ENCODE measurements at regions not wholly inside any gene's neighbourhood (a gene's known extent, or its start where the extent isn't known, plus 50 kb on each side); places are given as distances from the start of the nearest gene placed in this dataset.

GRCh38 chr18:24999650-25000267, 352.2 kb downstream of the ZNF521 start:
- Histone ChIP-seq H3K27me3 (ENCODE audit: insufficient read depth, low read length) (no peaks in the 10 kb centered on the region), H2BK5ac (ENCODE audit: insufficient read length, low read length) (no peak overlapping the region), H3K9me3 (ENCODE audit: control insufficient read depth, low read depth, low read length) (no peaks in the 10 kb centered on the region), H2AFZ (ENCODE audit: low read length) (no peak overlapping the region), H2BK15ac (ENCODE audit: low read depth, low read length) (no peak overlapping the region), H4K91ac (ENCODE audit: insufficient read length, low read depth, low read length) (no peak overlapping the region), H3K79me1 (ENCODE audit: insufficient read depth, low read depth, low read length, poor library complexity, severe bottlenecking) (no peaks in the 10 kb centered on the region), H4K8ac (replicated peaks; ENCODE audit: insufficient read length, low read depth, low read length) (no peak overlapping the region), H3K27ac (ENCODE audit: insufficient read length, low read depth, low read length) (no peak overlapping the region), H3T11ph (ENCODE audit: low read length) (no peak overlapping the region), H2AK5ac (ENCODE audit: insufficient read length, low read length) (no peak overlapping the region), H4K5ac (ENCODE audit: insufficient read length, low read depth, low read length) (no peak overlapping the region), H3K56ac (ENCODE audit: insufficient read length, low read depth, low read length) (no peak overlapping the region), H2BK20ac (ENCODE audit: low read depth, low read length, poor library complexity, severe bottlenecking) (no peak overlapping the region), H3K4me2 (ENCODE audit: insufficient read depth, insufficient read length, low read length) (no peak overlapping the region), H4K20me1 (ENCODE audit: control insufficient read depth, insufficient read depth, insufficient read length) (no peaks in the 10 kb centered on the region), H3K4me1 (ENCODE audit: insufficient read depth, low read length) (no peaks in the 10 kb centered on the region), H2BK120ac (ENCODE audit: low read depth, low read length, poor library complexity, severe bottlenecking) (no peak overlapping the region), H3K79me2 (ENCODE audit: insufficient read depth, low read length) (no peaks in the 10 kb centered on the region), H3K23me2 (ENCODE audit: insufficient read length, low read depth, low read length, poor library complexity, severe bottlenecking) (no peaks in the 10 kb centered on the region), H3K9ac (ENCODE audit: extremely low read depth, insufficient read length, low read length) (no peak overlapping the region), H3K4ac (ENCODE audit: low read depth, low read length) (no peak overlapping the region), H3K23ac (ENCODE audit: insufficient read length, low read depth, low read length) (no peak overlapping the region), H3K18ac (ENCODE audit: insufficient read length, low read depth, low read length) (no peak overlapping the region), H2BK12ac (ENCODE audit: insufficient read length, low read depth, low read length) (no peak overlapping the region), H3K14ac (ENCODE audit: insufficient read depth, low read length) (no peak overlapping the region)
- peaks cover 17 to 18% of the 10 kb centered on the region in 2 experiments for H3K9me3 Mint-ChIP-seq
- TF ChIP-seq CTCF (conservative IDR thresholded peaks at IDR 0.05), result no peak
- no peaks in the 10 kb centered on the region for H3K4me1 Mint-ChIP-seq
- no peak overlapping the region for H3K27ac Mint-ChIP-seq
- peaks cover 3 to 19% (median 8%) of the 10 kb centered on the region in 3 experiments for H3K36me3 Mint-ChIP-seq (ENCODE audit: insufficient read depth in 1 of 3, low read depth in 3 of 3)
- WGBS (ENCODE audit: extremely low coverage, insufficient read length, low lambda C conversion rate), result no CpG with 5 or more reads among the region's 3 CpGs
- H3K4me3 Mint-ChIP-seq, result no peak overlapping the region
- H3K27me3 Mint-ChIP-seq (ENCODE audit: low read depth), result no peaks in the 10 kb centered on the region
- DNase-seq, result no peak
